ENCODE measurements at regions not wholly inside any gene's neighbourhood (a gene's known extent, or its start where the extent isn't known, plus 50 kb on each side); places are given as distances from the start of the nearest gene placed in this dataset.

- Histone ChIP-seq H3K4me1 (ENCODE audit: control insufficient read depth, extremely low read depth, insufficient read depth, low read length) (no peaks in the 10 kb centered on the region), H3K4me2 (ENCODE audit: insufficient read depth, low read length) (no peak overlapping the region), H4K20me1 (replicated peaks; ENCODE audit: control insufficient read depth, extremely low read depth, insufficient read depth, low read length) (no peaks in the 10 kb centered on the region), H3K79me2 (ENCODE audit: control insufficient read depth, insufficient read depth, low read length) (no peaks in the 10 kb centered on the region), H3K36me3 (ENCODE audit: control insufficient read depth in 2 of 2, extremely low read depth in 1 of 2, insufficient read depth in 2 of 2, low read length in 2 of 2) (no peaks in the 10 kb centered on the region), H3K4me3 (replicated peaks in 1 of 3; ENCODE audit: insufficient read depth in 1 of 3, low read depth in 1 of 3, low read length in 3 of 3) (no peak overlapping the region), H3K9ac (replicated peaks; ENCODE audit: extremely low read depth, insufficient read depth, low read length) (no peak overlapping the region), H3K27me3 (ENCODE audit: control insufficient read depth in 2 of 2, insufficient read depth in 2 of 2, low read length in 2 of 2) (peaks cover 0 to 2% of the 10 kb centered on the region in 2 experiments), H3K9me3 (replicated peaks; ENCODE audit: control insufficient read depth, insufficient read depth, low read length) (no peaks in the 10 kb centered on the region), H2AFZ (ENCODE audit: low read depth, low read length) (no peak overlapping the region), H3K27ac (ENCODE audit: insufficient read depth, low read depth, low read length) (no peak overlapping the region), H3K9me1 (replicated peaks; ENCODE audit: control insufficient read depth, extremely low read depth, insufficient read depth, low read length) (no peaks in the 10 kb centered on the region)
- POLR2A ChIA-PET: interaction anchor here (0.5 kb wide), 1 partner anchor 9 kb away, joined by 4 read pairs; no protein-coding TSS in a partner anchor
- intact Hi-C loops (cut with micrococcal nuclease): no loop called here
- no peak for DNase-seq (ENCODE audit: low read depth, low spot score)
- BruUV-seq (replicated peaks): no TSS peak
- CTCF ChIA-PET: interaction anchor here (1.0 to 1.2 kb wide), 2 partner anchors 11 to 85 kb away, joined by 4 to 5 read pairs; no protein-coding TSS in a partner anchor
- no peak for TF ChIP-seq JUN (IDR thresholded peaks at IDR 0.05; ENCODE audit: borderline replicate concordance, insufficient read depth, insufficient read length, low read depth)
- no peak for FAIRE-seq
- dilution Hi-C loops (cut with MboI; ENCODE audit: extremely low pct_ligation_motif_present, low sequenced_read_pairs): no loop called here
Measured at GRCh38 chr14:34013721-34014060, 62.8 kb upstream of the EGLN3 start.

- no peak for FAIRE-seq
- dilution Hi-C loops (cut with MboI; ENCODE audit: extremely low pct_ligation_motif_present, low sequenced_read_pairs): no loop called here
Measured at GRCh38 chr14:34012978-34013720, 62.3 kb upstream of the EGLN3 start.

More at GRCh38 chr14:34012978-34013720, 62.3 kb upstream of the EGLN3 start:
- intact Hi-C loops (cut with micrococcal nuclease): no loop called here
- CTCF ChIA-PET: interaction anchor here (1.0 to 1.2 kb wide), 2 partner anchors 10 to 85 kb away, joined by 4 to 5 read pairs; no protein-coding TSS in a partner anchor
- H2AFZ ChIP-seq (ENCODE audit: low read depth, low read length): no peak overlapping the region
- H3K4me3 ChIP-seq (replicated peaks in 1 of 3; ENCODE audit: insufficient read depth in 1 of 3, low read depth in 1 of 3, low read length in 3 of 3): no peak overlapping the region
- no peaks in the 10 kb centered on the region for H3K36me3 ChIP-seq (ENCODE audit: control insufficient read depth in 2 of 2, extremely low read depth in 1 of 2, insufficient read depth in 2 of 2, low read length in 2 of 2)
- TF ChIP-seq JUN (IDR thresholded peaks at IDR 0.05; ENCODE audit: borderline replicate concordance, insufficient read depth, insufficient read length, low read depth): no peak
- TF ChIP-seq GATA2 (IDR thresholded peaks at IDR 0.05; ENCODE audit: insufficient read depth, insufficient read length, low read depth, low read length): no peak
- no peak for TF ChIP-seq MAX (IDR thresholded peaks at IDR 0.05; ENCODE audit: insufficient read depth, insufficient read length)
- no peak for TF ChIP-seq FOS (IDR thresholded peaks at IDR 0.05; ENCODE audit: borderline replicate concordance, insufficient read depth, low read length)
- no peak for TF ChIP-seq EZH2 (IDR thresholded peaks at IDR 0.05; ENCODE audit: borderline replicate concordance, low read depth, low read length, severe bottlenecking)
- TF ChIP-seq POLR2AphosphoS5 (IDR thresholded peaks at IDR 0.05; ENCODE audit: insufficient read depth, low read depth, low read length): no peak
- no peak for TF ChIP-seq CTCF (IDR thresholded peaks at IDR 0.05; ENCODE audit: extremely low read depth in 1 of 2, insufficient read depth in 1 of 2, low read depth in 1 of 2, low read length in 2 of 2)
- TF ChIP-seq MYC (IDR thresholded peaks at IDR 0.05; ENCODE audit: low read depth, low read length): no peak
- TF ChIP-seq POLR2A (IDR thresholded peaks at IDR 0.05; ENCODE audit: low read depth, low read length): no peak
- no peaks in the 10 kb centered on the region for H3K9me3 ChIP-seq (replicated peaks; ENCODE audit: control insufficient read depth, insufficient read depth, low read length)
- POLR2A ChIA-PET: no interaction called here
- DNase-seq (ENCODE audit: low read depth, low spot score): no peak
- BruUV-seq (replicated peaks): no TSS peak
- H3K27me3 ChIP-seq (ENCODE audit: control insufficient read depth in 2 of 2, insufficient read depth in 2 of 2, low read length in 2 of 2): no peaks in the 10 kb centered on the region
- H3K27ac ChIP-seq (ENCODE audit: insufficient read depth, low read depth, low read length): no peak overlapping the region
- no peak overlapping the region for H3K4me2 ChIP-seq (ENCODE audit: insufficient read depth, low read length)
- no peaks in the 10 kb centered on the region for H3K79me2 ChIP-seq (ENCODE audit: control insufficient read depth, insufficient read depth, low read length)
- H3K4me1 ChIP-seq (ENCODE audit: control insufficient read depth, extremely low read depth, insufficient read depth, low read length): no peaks in the 10 kb centered on the region
- H3K9ac ChIP-seq (replicated peaks; ENCODE audit: extremely low read depth, insufficient read depth, low read length): no peak overlapping the region
- no peaks in the 10 kb centered on the region for H4K20me1 ChIP-seq (replicated peaks; ENCODE audit: control insufficient read depth, extremely low read depth, insufficient read depth, low read length)
- no peaks in the 10 kb centered on the region for H3K9me1 ChIP-seq (replicated peaks; ENCODE audit: control insufficient read depth, extremely low read depth, insufficient read depth, low read length)

Measured in endothelial cell of umbilical vein (primary cell).